ENCODE measurements at regions not wholly inside any gene's neighbourhood (a gene's known extent, or its start where the extent isn't known, plus 50 kb on each side); places are given as distances from the start of the nearest gene placed in this dataset.

DNA sequence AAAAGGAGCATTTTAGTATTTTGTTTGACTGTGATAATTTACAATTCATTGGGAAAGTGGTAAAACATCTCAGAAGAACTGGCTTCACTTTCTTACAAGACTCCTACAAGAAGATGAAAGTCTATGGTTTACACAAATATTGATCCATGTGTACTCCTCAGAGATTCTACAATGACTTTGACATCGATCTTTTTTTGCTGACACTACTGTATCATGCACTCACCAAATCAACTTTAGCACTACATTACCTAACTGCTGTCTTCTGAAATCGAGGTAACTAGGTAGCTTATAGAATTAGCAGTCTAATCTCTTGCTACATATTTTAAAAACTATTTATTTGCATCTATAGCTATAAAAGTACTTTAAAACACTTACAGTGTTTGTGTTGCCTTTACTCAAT is 757.6 kb downstream of the TBL1XR1 start:
- 83 to 86% methylated on average over 2 of the region's 2 CpGs for WGBS, 2 donors (ENCODE audit: low coverage in 1 of 2)
- ATAC-seq = no peak
- TF ChIP-seq EP300 (IDR thresholded peaks at IDR 0.05) (no peak), POLR2A (IDR thresholded peaks at IDR 0.05) (no peak), CTCF (IDR thresholded peaks at IDR 0.05) (no peak), POLR2AphosphoS5 (IDR thresholded peaks at IDR 0.05) (no peak)

DNA sequence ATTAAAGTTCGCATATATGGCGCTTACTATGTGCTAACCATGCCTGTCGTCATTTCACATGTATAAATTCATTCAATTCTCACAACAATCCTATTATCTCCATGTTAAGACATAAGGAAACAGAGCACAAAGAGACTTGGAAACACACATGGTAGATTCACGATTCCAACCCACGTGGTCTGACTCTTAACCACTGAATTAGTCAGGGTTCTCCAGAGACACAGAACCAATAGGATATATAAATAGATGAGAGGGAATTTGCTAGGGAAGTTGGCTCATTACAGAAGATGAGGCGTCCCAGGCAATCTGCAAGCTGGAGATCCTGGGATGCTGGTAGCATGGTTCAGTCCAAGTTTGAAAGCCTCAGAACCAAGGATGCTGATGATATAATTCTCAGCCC is 765.3 kb downstream of the TBL1XR1 start:
- Histone ChIP-seq H3K4me3 (no peak overlapping the region), H3K27me3 (no peaks in the 10 kb centered on the region), H3K9me3 (no peaks in the 10 kb centered on the region), H3K36me3 (no peaks in the 10 kb centered on the region), H3K27ac (no peak overlapping the region), H3K4me1 (no peaks in the 10 kb centered on the region)
- ATAC-seq = no peak
- no peak for TF ChIP-seq EP300 (IDR thresholded peaks at IDR 0.05)
- no peak for TF ChIP-seq POLR2A (IDR thresholded peaks at IDR 0.05)
- 53 to 72% methylated on average over 5 to 6 of the region's 6 CpGs for WGBS, 2 donors (ENCODE audit: low coverage in 1 of 2)

More for the DNA sequence above, 757.6 kb downstream of the TBL1XR1 start:
- no peak overlapping the region for H3K4me3 ChIP-seq
- H3K4me1 ChIP-seq = no peaks in the 10 kb centered on the region
- no peaks in the 10 kb centered on the region for H3K36me3 ChIP-seq
- H3K27me3 ChIP-seq = no peaks in the 10 kb centered on the region
- no peak overlapping the region for H3K27ac ChIP-seq
- H3K9me3 ChIP-seq = no peaks in the 10 kb centered on the region

DNA sequence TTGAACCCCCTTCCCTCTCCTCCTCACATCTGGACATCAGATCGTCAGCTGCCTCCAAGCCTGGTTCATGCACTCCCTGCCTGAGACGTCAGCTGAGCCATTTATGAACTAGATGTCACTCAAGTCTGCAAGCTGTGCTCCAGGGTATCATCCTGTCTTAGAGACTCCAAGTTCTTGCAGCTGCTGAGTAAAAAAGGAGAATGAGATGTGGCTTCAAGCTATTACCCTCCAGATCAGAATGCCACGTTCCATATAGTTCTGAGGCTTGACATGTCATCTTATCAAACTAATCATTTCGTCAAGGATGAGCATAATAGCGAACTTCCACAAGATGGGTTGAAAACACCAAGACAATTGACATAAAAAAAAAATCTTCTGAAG is 766.3 kb downstream of the TBL1XR1 start:
- Histone ChIP-seq H3K4me1 (no peaks in the 10 kb centered on the region), H3K36me3 (no peaks in the 10 kb centered on the region), H3K27ac (no peak overlapping the region), H3K27me3 (no peaks in the 10 kb centered on the region), H3K9me3 (no peaks in the 10 kb centered on the region), H3K4me3 (no peak overlapping the region)
- no peak for ATAC-seq
- TF ChIP-seq POLR2A (IDR thresholded peaks at IDR 0.05) (no peak), POLR2AphosphoS5 (IDR thresholded peaks at IDR 0.05) (no peak), EP300 (IDR thresholded peaks at IDR 0.05) (no peak), CTCF (IDR thresholded peaks at IDR 0.05) (no peak)
- 47 to 51% methylated on average over 4 to 5 of the region's 5 CpGs for WGBS, 2 donors (ENCODE audit: low coverage in 1 of 2)

DNA sequence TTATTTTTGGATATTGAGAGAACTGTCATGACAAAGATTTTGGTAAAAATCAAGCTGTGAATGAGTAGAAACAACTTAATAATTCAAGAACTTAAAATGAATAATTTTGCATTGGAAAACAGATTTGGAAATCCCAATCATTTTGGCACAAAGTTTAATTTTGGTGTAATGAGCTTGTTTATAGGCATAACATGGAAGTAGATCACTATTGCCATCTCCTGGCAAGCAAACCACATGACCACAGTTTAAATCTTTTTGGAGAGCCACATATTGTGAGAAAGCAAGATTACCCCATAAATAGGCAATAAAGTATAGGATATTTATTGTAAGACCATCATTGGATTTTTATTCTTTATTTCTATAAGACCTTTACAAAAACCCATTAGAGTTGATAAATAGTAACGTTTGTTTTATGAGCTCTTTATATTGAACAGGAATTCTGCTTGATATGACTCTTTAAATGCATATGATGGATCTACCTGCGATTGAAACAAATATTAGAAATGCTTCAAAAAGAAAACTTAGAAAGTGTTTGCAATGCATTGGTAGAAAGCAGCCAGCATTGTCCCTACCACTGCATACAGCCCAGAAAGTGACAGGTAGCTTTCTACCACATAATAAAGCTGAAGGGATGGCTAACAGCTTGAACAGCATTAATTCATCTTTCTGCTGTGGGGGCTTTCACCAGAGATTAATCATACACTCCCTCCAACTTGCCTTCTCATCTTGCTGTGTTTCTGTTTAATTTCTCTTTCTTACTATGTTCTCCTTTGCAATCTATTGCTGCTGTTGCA is 766.8 kb downstream of the TBL1XR1 start:
- no peaks in the 10 kb centered on the region for H3K4me1 ChIP-seq
- no peak overlapping the region for H3K27ac ChIP-seq
- no peak overlapping the region for H3K4me3 ChIP-seq
- no peak for TF ChIP-seq EP300 (IDR thresholded peaks at IDR 0.05)
- no peak for TF ChIP-seq POLR2AphosphoS5 (IDR thresholded peaks at IDR 0.05)
- no peak for TF ChIP-seq POLR2A (IDR thresholded peaks at IDR 0.05)
- peak in 3 of 4 experiments; percentile 26 to 37 (median 28) for TF ChIP-seq CTCF (IDR thresholded peaks at IDR 0.05)
- H3K27me3 ChIP-seq = no peaks in the 10 kb centered on the region
- no peak for ATAC-seq
- no peaks in the 10 kb centered on the region for H3K36me3 ChIP-seq
- 35 to 42% methylated on average over 2 of the region's 2 CpGs for WGBS, 2 donors (ENCODE audit: low coverage in 1 of 2)
- H3K9me3 ChIP-seq = no peaks in the 10 kb centered on the region

GRCh38 chr3:176428552-176428951 is 768.7 kb downstream of the TBL1XR1 start:
- no peak for ATAC-seq
- no peak overlapping the region for H3K4me3 ChIP-seq
- TF ChIP-seq EP300 (IDR thresholded peaks at IDR 0.05) (no peak), POLR2A (IDR thresholded peaks at IDR 0.05) (no peak), POLR2AphosphoS5 (IDR thresholded peaks at IDR 0.05) (no peak), CTCF (IDR thresholded peaks at IDR 0.05) (no peak)
- H3K27ac ChIP-seq = no peak overlapping the region
- no peaks in the 10 kb centered on the region for H3K4me1 ChIP-seq
- no peaks in the 10 kb centered on the region for H3K36me3 ChIP-seq
- H3K9me3 ChIP-seq = no peaks in the 10 kb centered on the region
- whole genome bisulfite sequencing, 2 donors (ENCODE audit: low coverage in 1 of 2) = 52 to 53% methylated on average over 4 of the region's 4 CpGs
- H3K27me3 ChIP-seq = no peaks in the 10 kb centered on the region

Data from gastroesophageal sphincter (tissue), 4 donors.